ENCODE measurements at regions not wholly inside any gene's neighbourhood (a gene's known extent, or its start where the extent isn't known, plus 50 kb on each side); places are given as distances from the start of the nearest gene placed in this dataset.
"Not testable (repeated sequence)": the region's sequence is repeated elsewhere in the genome, so short reads cannot be mapped to it uniquely, and the experiment has no call there.

GRCh38 chr5:23996525-23996924 is 489.1 kb downstream of the PRDM9 start:
- no peak for DNase-seq (ENCODE audit: low read depth)
- no peak for TF ChIP-seq CTCF (conservative IDR thresholded peaks at IDR 0.05; ENCODE audit: low read depth, low read length)

GRCh38 chr5:24005384-24005783 is 498.0 kb downstream of the PRDM9 start:
- no peak for DNase-seq (ENCODE audit: low read depth)

More at GRCh38 chr5:23996525-23996924, 489.1 kb downstream of the PRDM9 start:
- H3K4me3 ChIP-seq (ENCODE audit: low read depth, low read length): no peak overlapping the region

DNA sequence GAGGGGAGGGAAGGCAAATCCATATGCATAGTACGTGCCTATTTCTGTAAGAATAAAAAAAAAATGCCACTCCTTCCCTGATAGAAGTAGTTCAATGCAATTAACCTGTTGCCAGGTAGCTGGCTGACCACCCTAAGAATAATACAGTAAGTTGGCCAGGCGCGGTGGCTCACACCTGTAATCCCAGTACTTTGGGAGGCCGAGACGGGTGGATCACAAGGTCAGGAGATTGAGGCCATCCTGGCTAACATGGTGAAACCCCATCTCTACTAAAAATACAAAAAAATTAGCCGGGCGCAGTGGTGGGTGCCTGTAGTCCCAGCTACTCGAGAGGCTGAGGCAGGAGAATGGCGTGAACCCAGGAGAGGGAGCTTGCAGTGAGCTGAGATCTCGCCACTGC is 510.3 kb downstream of the PRDM9 start:
- not testable (repeated sequence) for DNase-seq (ENCODE audit: low read depth); H3K4me3 ChIP-seq (ENCODE audit: low read depth, low read length)

More at GRCh38 chr5:24005384-24005783, 498.0 kb downstream of the PRDM9 start:
- no peak for TF ChIP-seq CTCF (conservative IDR thresholded peaks at IDR 0.05; ENCODE audit: low read depth, low read length)
- no peak overlapping the region for H3K4me3 ChIP-seq (ENCODE audit: low read depth, low read length)

DNA sequence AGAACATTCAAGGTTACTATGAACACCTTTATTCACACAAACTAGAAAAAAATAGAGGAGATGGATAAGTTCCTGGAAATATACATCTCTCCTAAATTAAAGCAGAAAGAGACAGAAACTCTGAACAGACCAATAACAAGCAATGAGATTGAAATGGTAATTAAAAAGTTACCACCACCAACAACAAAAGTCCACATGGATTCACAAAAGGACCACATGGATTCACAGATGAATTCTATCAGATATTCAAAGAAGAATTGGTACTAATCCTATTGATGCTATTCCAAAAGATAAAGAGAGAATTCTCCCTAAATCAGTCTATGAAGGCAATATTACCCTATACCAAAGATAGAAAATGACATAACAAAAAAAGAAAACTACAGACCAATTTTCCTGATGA is 518.9 kb downstream of the PRDM9 start:
- no peak overlapping the region for H3K4me3 ChIP-seq (ENCODE audit: low read depth, low read length)
- no peak for TF ChIP-seq CTCF (conservative IDR thresholded peaks at IDR 0.05; ENCODE audit: low read depth, low read length)
- DNase-seq (ENCODE audit: low read depth): no peak

DNA sequence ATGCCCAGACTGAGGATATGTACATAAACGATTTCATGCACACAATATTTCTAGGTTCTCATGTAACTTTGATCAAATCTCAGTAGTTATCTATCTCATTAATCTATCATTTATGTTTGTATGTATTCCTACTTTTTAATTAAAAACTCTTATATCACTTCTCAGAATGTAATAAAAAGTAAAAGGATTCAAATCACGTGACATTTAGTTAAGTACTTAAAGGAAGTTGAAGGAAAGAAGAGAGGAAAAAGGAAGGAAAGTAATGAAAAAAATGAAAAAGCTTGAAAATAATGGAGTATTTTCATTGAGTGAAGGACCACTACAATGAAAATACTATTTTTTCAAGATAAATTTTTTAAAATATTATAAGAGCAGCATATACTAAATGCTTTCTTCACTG is 535.3 kb downstream of the PRDM9 start:
- no peak overlapping the region for H3K4me3 ChIP-seq (ENCODE audit: low read depth, low read length)
- no peak for DNase-seq (ENCODE audit: low read depth)
- TF ChIP-seq CTCF (conservative IDR thresholded peaks at IDR 0.05; ENCODE audit: low read depth, low read length): no peak

- DNase-seq (ENCODE audit: low read depth): no peak
- TF ChIP-seq CTCF (conservative IDR thresholded peaks at IDR 0.05; ENCODE audit: low read depth, low read length): no peak
- H3K4me3 ChIP-seq (ENCODE audit: low read depth, low read length): no peak overlapping the region
Observed at GRCh38 chr5:24045046-24045445, 537.6 kb downstream of the PRDM9 start.

DNA sequence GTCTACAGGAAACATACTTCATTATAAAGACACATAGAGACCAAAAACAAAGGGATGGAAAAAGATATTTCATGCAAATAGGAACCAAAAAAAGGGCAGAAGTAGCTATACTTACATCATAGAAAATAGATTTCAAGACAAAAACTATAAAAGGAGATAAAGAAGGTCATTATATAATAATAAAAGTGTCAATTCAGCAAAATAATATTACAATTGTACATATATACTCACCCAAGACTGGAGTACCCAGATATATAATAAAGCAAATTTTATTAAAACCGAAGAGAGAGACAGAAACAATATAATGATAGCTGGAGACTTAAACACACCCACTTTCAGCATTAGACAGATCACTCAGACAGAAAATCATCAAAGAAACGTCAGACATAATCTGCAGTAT is 546.3 kb downstream of the PRDM9 start:
- TF ChIP-seq CTCF (conservative IDR thresholded peaks at IDR 0.05; ENCODE audit: low read depth, low read length): no peak
- DNase-seq (ENCODE audit: low read depth): no peak
- H3K4me3 ChIP-seq (ENCODE audit: low read depth, low read length): no peak overlapping the region

- no peak for TF ChIP-seq CTCF (conservative IDR thresholded peaks at IDR 0.05; ENCODE audit: low read depth, low read length)
- peak; percentile 0 for DNase-seq (ENCODE audit: low read depth)
- H3K4me3 ChIP-seq (ENCODE audit: low read depth, low read length): no peak overlapping the region
Observed at GRCh38 chr5:24059006-24059405, 551.6 kb downstream of the PRDM9 start.

Measured in choroid plexus epithelial cell (primary cell).